Neural crest cell (in vitro differentiated cells): ENCODE measurements at regions not wholly inside any gene's neighbourhood (a gene's known extent, or its start where the extent isn't known, plus 50 kb on each side); places are given as distances from the start of the nearest gene placed in this dataset.

Experiments used
- DNase-seq: peaks from one replicate; pipeline ENCODE4 v3.0.0; 2021; ENCODE audit warnings: low read depth, mixed read lengths, low spot score
- H3K27ac Mint-ChIP-seq: one replicate; pipeline ENCODE4 v1.8.0; 2021; ENCODE audit warnings: mild to moderate bottlenecking, mixed read lengths; ENCODE audit not compliant: unreplicated experiment
- H3K27me3 Mint-ChIP-seq: 2 replicates; pipeline ENCODE4 v1.8.0; 2021; ENCODE audit warnings: low read depth, mild to moderate bottlenecking, mixed read lengths
- H3K36me3 Mint-ChIP-seq: 2 replicates; pipeline ENCODE4 v1.8.0; 2021; ENCODE audit warnings: low read depth, mild to moderate bottlenecking, mixed read lengths
- H3K4me1 Mint-ChIP-seq: 2 replicates; pipeline ENCODE4 v1.8.0; 2021; ENCODE audit warnings: mixed read lengths
- H3K4me3 Mint-ChIP-seq: one replicate; pipeline ENCODE4 v1.8.0; 2021; ENCODE audit warnings: mild to moderate bottlenecking, mixed read lengths
- H3K9me3 Mint-ChIP-seq: 2 replicates; pipeline ENCODE4 v1.8.0; 2021; ENCODE audit warnings: mixed read lengths
- TF ChIP-seq, protein P1 (sequence below): fragments of 200-600 bp; sonication (generic); conservative IDR thresholded peaks from 2 replicates; pipeline ENCODE4 v1.5.0; 2021; ENCODE audit warnings: antibody characterized with exemption, mild to moderate bottlenecking

- DNase-seq: no peak
- no peak overlapping the region for H3K27ac Mint-ChIP-seq
- H3K36me3 Mint-ChIP-seq: peaks cover 7% of the 10 kb centered on the region
- TF ChIP-seq, protein P1, sequence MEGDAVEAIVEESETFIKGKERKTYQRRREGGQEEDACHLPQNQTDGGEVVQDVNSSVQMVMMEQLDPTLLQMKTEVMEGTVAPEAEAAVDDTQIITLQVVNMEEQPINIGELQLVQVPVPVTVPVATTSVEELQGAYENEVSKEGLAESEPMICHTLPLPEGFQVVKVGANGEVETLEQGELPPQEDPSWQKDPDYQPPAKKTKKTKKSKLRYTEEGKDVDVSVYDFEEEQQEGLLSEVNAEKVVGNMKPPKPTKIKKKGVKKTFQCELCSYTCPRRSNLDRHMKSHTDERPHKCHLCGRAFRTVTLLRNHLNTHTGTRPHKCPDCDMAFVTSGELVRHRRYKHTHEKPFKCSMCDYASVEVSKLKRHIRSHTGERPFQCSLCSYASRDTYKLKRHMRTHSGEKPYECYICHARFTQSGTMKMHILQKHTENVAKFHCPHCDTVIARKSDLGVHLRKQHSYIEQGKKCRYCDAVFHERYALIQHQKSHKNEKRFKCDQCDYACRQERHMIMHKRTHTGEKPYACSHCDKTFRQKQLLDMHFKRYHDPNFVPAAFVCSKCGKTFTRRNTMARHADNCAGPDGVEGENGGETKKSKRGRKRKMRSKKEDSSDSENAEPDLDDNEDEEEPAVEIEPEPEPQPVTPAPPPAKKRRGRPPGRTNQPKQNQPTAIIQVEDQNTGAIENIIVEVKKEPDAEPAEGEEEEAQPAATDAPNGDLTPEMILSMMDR: no peak
- H3K4me1 Mint-ChIP-seq: no peaks in the 10 kb centered on the region
- H3K27me3 Mint-ChIP-seq: no peaks in the 10 kb centered on the region
- no peak overlapping the region for H3K4me3 Mint-ChIP-seq
- H3K9me3 Mint-ChIP-seq: peaks cover 17% of the 10 kb centered on the region
Observed at GRCh38 chr2:187869195-187869594, 315.0 kb upstream of the TFPI start.

- Mint-ChIP-seq H3K36me3 (peaks cover 7% of the 10 kb centered on the region), H3K27ac (no peak overlapping the region), H3K9me3 (peaks cover 14% of the 10 kb centered on the region), H3K4me3 (no peak overlapping the region), H3K27me3 (no peaks in the 10 kb centered on the region), H3K4me1 (no peaks in the 10 kb centered on the region)
- DNase-seq: no peak
- TF ChIP-seq, protein P1: no peak
Observed at GRCh38 chr2:187871506-187871905, 317.3 kb upstream of the TFPI start.

GRCh38 chr2:187873132-187873531, 318.9 kb upstream of the TFPI start:
- Mint-ChIP-seq H3K27me3 (no peaks in the 10 kb centered on the region), H3K36me3 (peaks cover 5% of the 10 kb centered on the region), H3K9me3 (peaks cover 9% of the 10 kb centered on the region), H3K4me3 (no peak overlapping the region), H3K4me1 (peaks cover 5% of the 10 kb centered on the region), H3K27ac (no peak overlapping the region)
- TF ChIP-seq, protein P1: no peak
- no peak for DNase-seq

DNA sequence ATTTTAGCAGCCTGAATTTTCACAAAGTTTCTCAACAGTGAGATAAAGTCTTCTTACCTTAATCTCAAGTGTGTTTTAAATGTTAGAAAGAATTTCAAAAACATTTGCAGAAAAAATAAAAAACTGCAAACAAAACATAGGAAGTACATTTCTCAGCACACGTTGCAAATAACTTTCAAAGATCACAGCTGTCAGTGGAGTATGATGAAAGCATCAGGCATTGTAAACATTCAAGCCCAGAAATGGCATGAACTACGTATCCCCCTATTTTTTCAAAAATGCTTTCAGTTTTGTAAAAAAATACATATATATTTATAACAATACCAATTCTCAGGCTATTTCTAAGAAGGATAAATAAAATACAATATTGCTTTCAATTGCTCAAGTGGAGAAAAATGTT, 320.6 kb upstream of the TFPI start:
- no peak for DNase-seq
- H3K27me3 Mint-ChIP-seq: no peaks in the 10 kb centered on the region
- peaks cover 2% of the 10 kb centered on the region for H3K9me3 Mint-ChIP-seq
- no peaks in the 10 kb centered on the region for H3K36me3 Mint-ChIP-seq
- TF ChIP-seq, protein P1: no peak
- H3K4me1 Mint-ChIP-seq: peaks cover 5% of the 10 kb centered on the region
- H3K27ac Mint-ChIP-seq: no peak overlapping the region
- no peak overlapping the region for H3K4me3 Mint-ChIP-seq

GRCh38 chr2:187875261-187876141, 321.3 kb upstream of the TFPI start:
- TF ChIP-seq, protein P1: no peak
- Mint-ChIP-seq H3K4me1 (peaks cover 5% of the 10 kb centered on the region), H3K27ac (no peak overlapping the region), H3K4me3 (no peak overlapping the region), H3K36me3 (no peaks in the 10 kb centered on the region), H3K27me3 (no peaks in the 10 kb centered on the region), H3K9me3 (peaks cover 2% of the 10 kb centered on the region)
- no peak for DNase-seq
